RWPE1 (cell line): ENCODE measurements at regions not wholly inside any gene's neighbourhood (a gene's known extent, or its start where the extent isn't known, plus 50 kb on each side); places are given as distances from the start of the nearest gene placed in this dataset.

Experiments
- CTCF ChIA-PET: fragments of 350-600 bp; sonication (Branson Sonifier 250); formaldehyde crosslinking; extraction: SDS; loops from one replicate; lab custom pipeline; 2021; lab: Yijun Ruan, JAX
- POLR2A ChIA-PET: fragments of 400-600 bp; formaldehyde crosslinking; extraction: SDS; loops from one replicate; lab custom pipeline; 2020; ENCODE audit warnings: antibody characterized with exemption; ENCODE audit not compliant: low non-redundant PET; lab: Yijun Ruan, JAX
- DNase-seq: peaks from one replicate; pipeline ENCODE4 v3.0.0; 2012; ENCODE audit warnings: low spot score
- H3K27ac ChIP-seq: fragments of 450-650 bp; 2 replicates; pipeline ENCODE4 v1.5.1; 2017
- TF ChIP-seq, protein P1 (sequence below): fragments of 450-650 bp; conservative IDR thresholded peaks from 2 replicates; pipeline ENCODE4 v1.5.1; 2017; ENCODE audit warnings: low read depth, mild to moderate bottlenecking

DNA sequence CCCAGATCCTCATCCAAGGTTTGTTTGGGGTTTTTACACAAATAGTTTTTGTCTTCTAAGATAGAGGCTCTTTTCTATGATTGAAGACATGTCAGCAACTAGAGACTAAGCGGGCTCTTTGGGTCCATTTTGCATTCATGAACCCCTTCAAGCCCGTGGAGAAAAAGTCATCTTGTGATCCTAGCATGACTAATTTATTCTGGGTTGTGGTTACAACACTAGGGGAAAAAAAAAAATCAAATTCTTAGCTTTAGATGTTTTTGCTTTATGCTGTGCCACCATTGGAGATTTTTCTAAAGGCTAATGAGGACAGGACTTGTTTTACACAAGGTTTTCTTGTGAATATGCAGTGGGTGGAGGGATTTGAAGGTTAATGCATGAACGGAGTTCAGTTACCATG lies 440.0 kb downstream of the PCDH7 start:
- no peak overlapping the region for H3K27ac ChIP-seq
- ChIA-PET CTCF (no interaction called here), POLR2A (no interaction called here)
- TF ChIP-seq, protein P1, sequence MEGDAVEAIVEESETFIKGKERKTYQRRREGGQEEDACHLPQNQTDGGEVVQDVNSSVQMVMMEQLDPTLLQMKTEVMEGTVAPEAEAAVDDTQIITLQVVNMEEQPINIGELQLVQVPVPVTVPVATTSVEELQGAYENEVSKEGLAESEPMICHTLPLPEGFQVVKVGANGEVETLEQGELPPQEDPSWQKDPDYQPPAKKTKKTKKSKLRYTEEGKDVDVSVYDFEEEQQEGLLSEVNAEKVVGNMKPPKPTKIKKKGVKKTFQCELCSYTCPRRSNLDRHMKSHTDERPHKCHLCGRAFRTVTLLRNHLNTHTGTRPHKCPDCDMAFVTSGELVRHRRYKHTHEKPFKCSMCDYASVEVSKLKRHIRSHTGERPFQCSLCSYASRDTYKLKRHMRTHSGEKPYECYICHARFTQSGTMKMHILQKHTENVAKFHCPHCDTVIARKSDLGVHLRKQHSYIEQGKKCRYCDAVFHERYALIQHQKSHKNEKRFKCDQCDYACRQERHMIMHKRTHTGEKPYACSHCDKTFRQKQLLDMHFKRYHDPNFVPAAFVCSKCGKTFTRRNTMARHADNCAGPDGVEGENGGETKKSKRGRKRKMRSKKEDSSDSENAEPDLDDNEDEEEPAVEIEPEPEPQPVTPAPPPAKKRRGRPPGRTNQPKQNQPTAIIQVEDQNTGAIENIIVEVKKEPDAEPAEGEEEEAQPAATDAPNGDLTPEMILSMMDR, result no peak
- DNase-seq, result no peak

DNA sequence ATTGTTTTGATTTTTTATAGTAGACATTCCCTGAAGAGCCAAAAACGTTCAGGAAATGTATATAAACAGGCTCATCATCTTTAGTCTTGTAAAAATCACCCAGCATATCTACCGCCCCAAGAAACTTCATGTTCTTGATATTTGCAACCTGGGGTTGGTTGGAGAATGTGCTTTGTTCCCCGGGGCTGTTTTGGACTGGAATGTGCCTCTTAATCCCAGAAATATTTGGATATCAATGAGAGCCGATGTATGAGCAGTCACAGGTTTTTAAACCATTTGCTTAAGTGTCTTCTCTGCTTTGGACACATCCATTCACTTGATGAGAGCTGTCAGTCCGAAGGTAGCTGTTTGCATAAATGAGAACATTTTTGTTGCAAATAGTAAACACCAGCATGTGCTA lies 449.7 kb downstream of the PCDH7 start:
- CTCF ChIA-PET, result no interaction called here
- no peak overlapping the region for H3K27ac ChIP-seq
- TF ChIP-seq, protein P1, result no peak
- peak; percentile 5 for DNase-seq
- POLR2A ChIA-PET, result no interaction called here

DNA sequence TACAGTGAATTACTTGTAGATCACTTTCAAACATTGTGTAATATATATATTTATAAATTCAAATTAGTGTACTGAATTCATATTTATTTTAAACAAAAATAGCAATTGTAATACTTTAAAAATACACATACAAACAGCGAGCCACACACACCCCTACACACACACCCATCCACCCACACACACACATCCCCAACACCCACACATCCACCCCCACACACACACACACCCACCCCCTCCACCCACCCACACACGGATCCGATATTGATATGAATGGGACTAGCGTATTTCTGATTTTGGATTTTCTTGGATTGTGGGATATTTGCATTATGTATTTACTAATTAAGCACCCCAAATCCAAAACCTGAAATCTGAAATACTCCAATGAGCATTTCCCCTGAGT lies 451.2 kb downstream of the PCDH7 start:
- no peak overlapping the region for H3K27ac ChIP-seq
- DNase-seq, result no peak
- TF ChIP-seq, protein P1, result no peak
- ChIA-PET POLR2A (no interaction called here), CTCF (no interaction called here)

DNA sequence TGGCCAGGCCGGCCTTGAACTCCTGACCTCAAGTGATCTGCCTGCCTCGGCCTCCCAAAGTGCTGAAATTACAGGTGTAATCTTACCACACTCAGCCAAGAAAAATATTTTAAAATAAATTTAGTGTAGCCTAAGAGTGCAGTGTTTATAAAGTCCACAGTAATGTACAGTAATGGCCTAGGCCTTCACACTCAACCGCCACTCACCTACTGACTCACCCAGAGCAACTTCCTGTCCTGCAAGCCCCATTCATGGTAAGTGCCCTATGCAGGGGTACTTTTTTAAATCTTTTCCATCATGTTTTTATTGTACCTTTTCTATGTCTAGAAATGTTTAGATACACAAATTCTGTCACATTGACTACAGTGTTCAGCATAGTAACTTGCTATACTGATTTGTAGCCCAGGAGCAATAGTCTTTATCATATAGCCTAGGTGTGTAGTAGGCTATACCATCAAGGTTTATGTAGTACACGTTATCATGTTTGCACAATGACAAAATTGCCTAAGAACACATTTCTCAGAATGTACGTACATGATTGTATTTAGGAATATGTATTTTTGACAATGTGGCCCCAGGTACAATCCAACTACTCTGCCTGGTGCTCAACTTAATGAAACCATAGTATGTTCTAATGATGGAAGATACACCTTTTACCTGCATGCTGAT lies 455.2 kb downstream of the PCDH7 start:
- H3K27ac ChIP-seq, result no peak overlapping the region
- TF ChIP-seq, protein P1, result no peak
- DNase-seq, result peak; percentile 4
- ChIA-PET CTCF (no interaction called here), POLR2A (no interaction called here)

DNA sequence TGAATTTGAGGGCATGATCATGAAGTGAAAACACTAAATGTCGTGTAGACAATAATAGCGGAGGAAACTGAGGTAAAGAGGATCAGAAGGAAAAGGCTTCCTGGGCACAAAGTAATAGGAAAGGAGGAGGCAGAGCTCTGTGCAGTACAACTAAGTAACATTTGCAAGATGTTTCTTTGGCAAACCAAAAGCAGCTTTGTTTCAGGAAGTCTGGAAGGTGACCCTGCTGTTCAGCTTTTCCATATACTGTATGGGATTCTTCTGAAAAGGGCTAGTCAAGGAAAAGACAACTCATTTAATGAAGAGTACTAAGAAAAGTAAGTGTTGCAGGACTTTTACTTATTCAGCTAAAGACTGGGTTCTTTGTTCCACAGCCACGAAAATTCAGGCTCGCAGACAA lies 463.1 kb downstream of the PCDH7 start:
- CTCF ChIA-PET, result no interaction called here

DNA sequence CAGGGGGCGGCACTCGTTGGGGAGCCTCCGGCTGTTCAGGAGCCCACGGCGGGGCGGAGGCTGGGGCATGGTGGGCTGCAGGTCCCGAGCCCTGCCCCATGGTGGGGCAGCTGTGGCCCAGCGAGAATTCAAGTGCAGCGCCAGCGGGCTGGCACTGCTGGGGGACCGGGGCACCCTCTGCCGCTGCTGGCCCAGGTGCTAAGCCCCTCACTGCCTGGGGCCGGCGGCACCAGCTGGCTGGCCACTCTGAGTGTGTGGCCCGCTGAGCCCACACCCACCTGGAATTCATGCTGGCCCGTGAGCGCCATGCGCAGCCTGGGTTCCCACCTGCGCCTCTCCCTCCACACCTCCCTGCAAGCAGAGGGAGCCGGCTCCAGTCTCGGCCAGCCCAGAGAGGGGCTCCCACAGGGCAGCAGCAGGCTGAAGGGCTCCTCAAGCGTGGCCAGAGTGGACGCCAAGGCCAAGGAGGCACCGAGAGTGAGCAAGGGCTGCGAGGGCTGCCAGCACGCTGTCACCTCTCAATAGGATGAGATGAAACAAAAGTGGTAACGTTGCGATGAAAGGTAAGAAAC lies 464.9 kb downstream of the PCDH7 start:
- no peak for DNase-seq
- POLR2A ChIA-PET, result no interaction called here
- no peak overlapping the region for H3K27ac ChIP-seq
- CTCF ChIA-PET, result no interaction called here
- TF ChIP-seq, protein P1, result no peak

More for the DNA sequence above, 463.1 kb downstream of the PCDH7 start:
- no peak overlapping the region for H3K27ac ChIP-seq
- POLR2A ChIA-PET, result no interaction called here
- DNase-seq, result no peak
- TF ChIP-seq, protein P1, result no peak
